SK-N-SH (cell line): ENCODE measurements at regions not wholly inside any gene's neighbourhood (a gene's known extent, or its start where the extent isn't known, plus 50 kb on each side); places are given as distances from the start of the nearest gene placed in this dataset.

Experiments
- CTCF ChIP-seq: fragments of 200-600 bp; sonication (generic); IDR thresholded peaks from 2 replicates; pipeline ENCODE4 v1.6.1; 2017; ENCODE audit warnings: antibody characterized with exemption, mild to moderate bottlenecking, moderate library complexity
- PBX3 ChIP-seq: IDR thresholded peaks from 2 replicates; pipeline ENCODE4; 2012
- POLR2AphosphoS5 ChIP-seq: IDR thresholded peaks from 2 replicates; pipeline ENCODE4 v1.6.1; 2012; ENCODE audit warnings: low read depth, low read length
- RXRA ChIP-seq: IDR thresholded peaks from 2 replicates; pipeline ENCODE4 v1.4.0; 2012; ENCODE audit warnings: low read depth, mild to moderate bottlenecking, borderline replicate concordance
- SIN3A ChIP-seq: IDR thresholded peaks from 2 replicates; pipeline ENCODE4 v1.6.1; 2012; ENCODE audit warnings: low read depth, mild to moderate bottlenecking, low read length, moderate library complexity, borderline replicate concordance
- YY1 ChIP-seq: IDR thresholded peaks from 2 replicates; pipeline ENCODE4 v1.4.0; 2012; ENCODE audit warnings: low read depth, mild to moderate bottlenecking

GRCh38 chr17:72394531-72394930 lies 273.7 kb downstream of the SOX9 start:
- TF ChIP-seq SIN3A (no peak), YY1 (no peak), POLR2AphosphoS5 (no peak), CTCF (no peak), RXRA (no peak), PBX3 (no peak)
